AG04450 (cell line): ENCODE measurements at regions not wholly inside any gene's neighbourhood (a gene's known extent, or its start where the extent isn't known, plus 50 kb on each side); places are given as distances from the start of the nearest gene placed in this dataset.

ENCODE experiments used
- CTCF ChIA-PET: fragments of 300-600, 350-600 bp; formaldehyde crosslinking; extraction: SDS; loops from one replicate; lab custom pipeline; 2022; ENCODE audit warnings: antibody characterized with exemption, inconsistent platforms; lab: Charles Lee
- POLR2A ChIA-PET: fragments of 350-600 bp; formaldehyde crosslinking; extraction: SDS; loops from one replicate; lab custom pipeline; 2021; ENCODE audit warnings: antibody characterized with exemption, inconsistent platforms; lab: Yijun Ruan, JAX
- DNase-seq: peaks from one replicate; pipeline ENCODE4 v3.0.0-alpha.2; 2011; ENCODE audit warnings: low read depth, low spot score
- H3K27ac ChIP-seq: one replicate; pipeline ENCODE4 v1.5.1; 2012; ENCODE audit warnings: low read depth, low read length, control low read depth
- H3K27me3 ChIP-seq: one replicate; pipeline ENCODE4 v1.6.0; 2012; ENCODE audit warnings: low read length; ENCODE audit not compliant: control insufficient read depth, insufficient read depth
- H3K4me3 ChIP-seq: 2 replicates; pipeline ENCODE4 v1.5.1; 2011; ENCODE audit warnings: mild to moderate bottlenecking, low read depth, low read length, control low read depth
- H3K9me3 ChIP-seq: 2 replicates; pipeline ENCODE4 v1.5.1; 2012; ENCODE audit warnings: low read length; ENCODE audit not compliant: control insufficient read depth, insufficient read depth
- TF ChIP-seq, protein P1 (sequence below): IDR thresholded peaks from 2 replicates; pipeline ENCODE4 v1.5.1; 2011; ENCODE audit warnings: low read depth, low read length, control low read depth, inconsistent platforms

DNA sequence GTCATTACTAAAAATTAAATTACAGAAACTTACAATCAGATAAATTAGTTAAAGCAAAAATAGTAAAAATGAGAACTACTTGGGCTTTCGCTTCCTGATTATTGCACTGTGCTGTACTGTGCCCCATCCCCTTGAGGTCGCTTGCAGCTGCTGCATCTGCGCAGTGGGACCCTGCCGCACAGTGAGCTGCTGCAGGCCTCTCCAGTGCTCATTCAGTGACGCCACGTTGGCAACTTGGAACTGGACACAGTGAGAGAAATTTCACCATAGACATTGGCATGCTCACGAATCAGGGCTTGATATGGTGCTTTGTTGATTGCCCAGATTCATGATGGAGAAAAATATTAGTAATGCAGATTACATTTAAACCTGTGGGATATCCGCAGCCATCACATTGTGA is 290.8 kb upstream of the MYT1L start:
- TF ChIP-seq, protein P1, sequence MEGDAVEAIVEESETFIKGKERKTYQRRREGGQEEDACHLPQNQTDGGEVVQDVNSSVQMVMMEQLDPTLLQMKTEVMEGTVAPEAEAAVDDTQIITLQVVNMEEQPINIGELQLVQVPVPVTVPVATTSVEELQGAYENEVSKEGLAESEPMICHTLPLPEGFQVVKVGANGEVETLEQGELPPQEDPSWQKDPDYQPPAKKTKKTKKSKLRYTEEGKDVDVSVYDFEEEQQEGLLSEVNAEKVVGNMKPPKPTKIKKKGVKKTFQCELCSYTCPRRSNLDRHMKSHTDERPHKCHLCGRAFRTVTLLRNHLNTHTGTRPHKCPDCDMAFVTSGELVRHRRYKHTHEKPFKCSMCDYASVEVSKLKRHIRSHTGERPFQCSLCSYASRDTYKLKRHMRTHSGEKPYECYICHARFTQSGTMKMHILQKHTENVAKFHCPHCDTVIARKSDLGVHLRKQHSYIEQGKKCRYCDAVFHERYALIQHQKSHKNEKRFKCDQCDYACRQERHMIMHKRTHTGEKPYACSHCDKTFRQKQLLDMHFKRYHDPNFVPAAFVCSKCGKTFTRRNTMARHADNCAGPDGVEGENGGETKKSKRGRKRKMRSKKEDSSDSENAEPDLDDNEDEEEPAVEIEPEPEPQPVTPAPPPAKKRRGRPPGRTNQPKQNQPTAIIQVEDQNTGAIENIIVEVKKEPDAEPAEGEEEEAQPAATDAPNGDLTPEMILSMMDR: no peak
- CTCF ChIA-PET: no interaction called here
- no peaks in the 10 kb centered on the region; the same call in none of the 2 replicates for H3K9me3 ChIP-seq
- DNase-seq: no peak
- no peak overlapping the region for H3K4me3 ChIP-seq
- no peaks in the 10 kb centered on the region for H3K27me3 ChIP-seq
- H3K27ac ChIP-seq: no peak overlapping the region
- POLR2A ChIA-PET: no interaction called here

DNA sequence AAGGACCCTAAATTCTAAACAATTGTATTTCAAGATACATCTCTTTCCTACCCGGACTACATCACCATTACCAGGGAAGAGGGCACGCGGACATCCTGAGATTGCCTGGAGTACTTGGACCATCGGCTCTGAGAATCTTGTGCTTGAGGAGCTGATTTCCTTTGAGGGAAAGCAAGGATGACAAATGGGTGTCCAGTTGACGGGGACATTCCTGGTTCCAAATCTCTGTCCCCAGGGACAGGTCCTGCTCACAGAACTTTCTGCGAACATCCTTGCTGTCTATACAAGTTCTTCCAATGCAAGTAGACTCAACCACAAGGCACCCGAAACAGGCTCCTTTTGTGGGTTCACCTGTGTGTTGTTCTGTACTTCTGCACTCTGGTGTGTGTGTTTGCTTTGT is 289.5 kb upstream of the MYT1L start:
- Histone ChIP-seq H3K27me3 (no peaks in the 10 kb centered on the region), H3K9me3 (no peaks in the 10 kb centered on the region; the same call in none of the 2 replicates), H3K4me3 (no peak overlapping the region), H3K27ac (no peak overlapping the region)
- ChIA-PET POLR2A (no interaction called here), CTCF (no interaction called here)
- no peak for DNase-seq
- TF ChIP-seq, protein P1: no peak

DNA sequence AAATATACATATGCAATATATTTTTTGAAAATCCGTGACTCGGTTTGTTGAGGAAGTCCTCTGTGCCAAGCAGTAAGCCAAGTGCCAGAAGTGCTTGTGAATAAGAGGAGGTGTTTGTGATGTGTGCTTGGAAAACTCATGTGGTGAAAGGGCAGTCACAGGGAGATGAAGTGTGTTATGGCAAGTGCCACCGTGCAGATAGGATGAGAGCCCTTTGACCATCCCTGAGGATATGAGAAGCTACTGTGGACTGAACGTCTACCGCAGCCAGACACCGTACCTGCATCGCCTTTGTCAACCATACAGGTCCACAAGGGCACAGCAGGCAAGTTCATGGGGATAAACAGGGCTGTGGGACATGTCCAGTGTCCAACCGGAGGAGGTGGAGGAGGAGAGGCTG is 288.9 kb upstream of the MYT1L start:
- no peak overlapping the region for H3K4me3 ChIP-seq
- CTCF ChIA-PET: no interaction called here
- no peak overlapping the region for H3K27ac ChIP-seq
- no peaks in the 10 kb centered on the region for H3K27me3 ChIP-seq
- POLR2A ChIA-PET: no interaction called here
- no peaks in the 10 kb centered on the region; the same call in none of the 2 replicates for H3K9me3 ChIP-seq
- DNase-seq: no peak
- TF ChIP-seq, protein P1: no peak

DNA sequence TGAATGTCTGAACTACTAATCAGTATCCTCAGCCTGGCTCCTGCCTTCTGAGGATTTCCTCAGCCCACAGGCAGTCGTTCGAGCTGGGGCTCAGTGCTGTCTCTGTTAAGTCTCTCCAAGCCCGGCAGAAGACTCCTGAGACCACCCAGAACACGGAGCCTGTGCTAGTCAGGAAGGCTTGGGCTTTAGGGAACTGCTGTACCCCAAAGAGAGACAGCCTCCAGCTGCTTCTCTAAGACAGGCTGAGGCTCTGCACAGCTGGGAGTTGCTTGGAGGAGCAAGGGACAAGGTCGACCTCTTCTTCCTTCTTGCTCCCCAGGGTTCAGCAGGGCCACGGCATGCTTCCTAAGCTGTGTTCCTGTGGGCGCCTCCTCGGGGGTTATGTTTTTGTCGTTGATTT is 283.4 kb upstream of the MYT1L start:
- Histone ChIP-seq H3K4me3 (no peak overlapping the region), H3K9me3 (peaks cover 4% of the 10 kb centered on the region), H3K27me3 (no peaks in the 10 kb centered on the region), H3K27ac (no peak overlapping the region)
- no peak for DNase-seq
- ChIA-PET CTCF (no interaction called here), POLR2A (no interaction called here)
- TF ChIP-seq, protein P1: no peak

DNA sequence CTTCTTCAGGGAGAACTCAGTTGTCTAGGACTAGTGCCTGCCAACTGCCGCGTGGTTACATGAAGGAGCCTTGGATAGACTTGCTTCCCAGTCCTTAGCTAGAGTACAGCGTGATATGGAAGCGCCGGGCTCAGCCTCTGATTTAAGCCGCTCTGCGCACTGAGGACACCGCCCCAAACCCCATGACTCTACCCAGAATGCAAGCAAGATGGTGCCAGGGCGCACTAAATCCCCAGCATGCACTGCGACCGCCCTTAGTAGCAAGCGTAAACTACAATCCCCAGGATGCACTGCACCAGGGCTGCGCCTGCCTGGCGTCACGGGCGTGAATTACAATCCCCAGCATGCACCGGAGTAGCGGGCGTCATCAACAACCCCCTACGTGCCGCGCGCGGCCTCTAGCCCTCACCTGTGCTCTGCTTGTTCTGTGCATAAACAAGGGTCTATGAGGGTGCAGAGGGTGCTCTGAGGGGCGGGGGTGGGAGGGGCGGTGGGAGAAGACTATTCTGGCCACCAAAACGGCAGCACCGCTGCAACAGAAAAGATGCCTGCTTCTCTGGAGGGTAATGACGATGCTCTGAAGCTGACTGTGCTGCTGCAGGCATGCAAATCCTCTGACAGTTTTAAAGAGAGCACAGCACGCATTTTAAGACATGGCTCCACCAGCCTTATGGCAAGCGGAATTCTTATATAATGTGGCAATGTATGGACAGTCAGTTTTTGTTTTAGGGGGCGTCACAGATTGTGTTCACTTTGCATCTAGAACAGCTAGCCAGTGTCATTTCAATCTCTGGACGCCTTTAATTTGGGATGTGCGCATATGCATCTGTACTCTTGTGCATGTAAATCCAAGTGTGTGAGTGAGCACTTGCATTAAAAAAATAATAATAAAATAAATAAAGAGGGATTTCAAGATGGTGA is 282.5 kb upstream of the MYT1L start:
- H3K27ac ChIP-seq: no peak overlapping the region
- no peaks in the 10 kb centered on the region for H3K27me3 ChIP-seq
- TF ChIP-seq, protein P1: no peak
- peak; percentile 52 for DNase-seq
- CTCF ChIA-PET: no interaction called here
- H3K9me3 ChIP-seq: peaks cover 4% of the 10 kb centered on the region
- H3K4me3 ChIP-seq: peak overlapping the region; percentile 51
- POLR2A ChIA-PET: no interaction called here
